ENCODE measurements at regions not wholly inside any gene's neighbourhood (a gene's known extent, or its start where the extent isn't known, plus 50 kb on each side); places are given as distances from the start of the nearest gene placed in this dataset.

DNA sequence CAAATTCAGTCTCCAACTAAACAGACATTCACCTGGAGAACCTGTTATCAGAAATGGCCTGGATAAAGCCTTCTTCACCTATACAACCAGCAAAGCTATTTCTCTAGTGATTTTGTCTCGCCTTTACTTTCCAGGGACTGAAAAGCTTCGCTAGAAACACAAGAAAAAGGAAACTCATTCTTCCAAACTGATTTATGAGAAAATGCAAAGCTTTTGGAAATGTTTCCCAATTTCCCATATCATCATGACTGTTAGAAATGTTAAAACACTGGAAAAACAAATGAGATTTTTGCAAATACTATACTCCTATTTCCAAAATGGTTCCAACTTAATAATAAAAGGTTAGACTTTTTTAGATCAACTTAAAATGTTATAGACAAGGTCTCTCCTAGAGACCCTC, 218.7 kb downstream of the PAX3 start:
- Histone ChIP-seq H3K27ac (ENCODE audit: low read depth in 1 of 2, low read length in 2 of 2) (no peak overlapping the region), H3K4me3 (ENCODE audit: low read length in 2 of 2) (no peak overlapping the region), H3K27me3 (ENCODE audit: control insufficient read depth in 1 of 2, insufficient read depth in 2 of 2, low read length in 1 of 2) (no peaks in the 10 kb centered on the region), H3K9me3 (ENCODE audit: control insufficient read depth, low read length) (no peaks in the 10 kb centered on the region), H3K36me3 (ENCODE audit: control insufficient read depth in 1 of 2, insufficient read depth in 2 of 2, low read length in 1 of 2) (no peaks in the 10 kb centered on the region), H3K4me1 (ENCODE audit: control insufficient read depth in 1 of 2, insufficient read depth in 2 of 2, low read length in 2 of 2) (no peaks in the 10 kb centered on the region)
- ATAC-seq (ENCODE audit: low FRiP score) (no peak), DNase-seq (no peak)
- WGBS, 2 donors, result 65 to 78% methylated on average over 2 of the region's 2 CpGs
- intact Hi-C loops (cut with DNase I), result no loop called here

DNA sequence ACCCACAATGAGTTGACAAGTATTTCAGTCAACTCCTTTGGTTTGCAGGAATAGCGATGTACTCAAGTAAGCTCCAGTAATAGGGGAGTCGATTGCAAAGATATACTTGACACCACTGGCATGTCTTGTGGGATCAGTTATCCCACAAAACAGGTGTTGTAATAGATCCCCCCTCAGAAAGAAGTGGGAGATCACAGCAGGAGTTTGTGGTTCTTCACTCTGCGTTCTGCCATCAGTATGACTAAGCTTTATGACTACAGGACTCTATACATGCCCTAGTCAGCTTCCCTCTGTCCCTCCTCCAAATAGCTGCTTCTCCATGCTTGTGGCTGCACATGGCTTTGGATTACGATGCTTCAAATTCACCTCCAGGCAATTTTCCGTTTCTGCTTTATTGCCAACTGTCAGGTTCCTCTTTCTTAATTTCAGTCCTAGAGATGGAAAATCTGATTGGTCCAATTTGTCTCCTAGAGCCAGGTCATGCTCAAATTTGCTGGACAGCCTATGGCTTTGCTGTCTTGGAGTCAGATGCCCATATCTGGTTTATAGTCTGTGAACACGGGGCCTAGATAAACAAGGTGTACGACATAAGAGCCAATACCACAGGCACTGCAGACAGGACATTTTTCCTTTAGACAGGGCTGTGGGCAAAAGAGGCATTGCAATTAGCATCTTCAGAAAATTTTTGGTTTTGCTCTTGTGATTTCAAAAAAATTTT, 221.7 kb downstream of the PAX3 start:
- 71 to 80% methylated on average over 7 of the region's 7 CpGs for WGBS, 2 donors
- Histone ChIP-seq H3K9me3 (ENCODE audit: control insufficient read depth, low read length) (peaks cover 1% of the 10 kb centered on the region), H3K36me3 (ENCODE audit: control insufficient read depth in 1 of 2, insufficient read depth in 2 of 2, low read length in 1 of 2) (no peaks in the 10 kb centered on the region), H3K4me3 (ENCODE audit: low read length in 2 of 2) (no peak overlapping the region), H3K4me1 (ENCODE audit: control insufficient read depth in 1 of 2, insufficient read depth in 2 of 2, low read length in 2 of 2) (no peaks in the 10 kb centered on the region), H3K27me3 (ENCODE audit: control insufficient read depth in 1 of 2, insufficient read depth in 2 of 2, low read length in 1 of 2) (peaks cover 0 to 1% of the 10 kb centered on the region in 2 donors), H3K27ac (ENCODE audit: low read depth in 1 of 2, low read length in 2 of 2) (no peak overlapping the region)
- DNase-seq (no peak), ATAC-seq (ENCODE audit: low FRiP score) (no peak)
- intact Hi-C loops (cut with DNase I), result no loop called here

GRCh38 chr2:222074674-222075073, 224.1 kb downstream of the PAX3 start:
- DNase-seq (no peak), ATAC-seq (ENCODE audit: low FRiP score) (no peak)
- Histone ChIP-seq H3K27ac (ENCODE audit: low read depth in 1 of 2, low read length in 2 of 2) (no peak overlapping the region), H3K4me3 (ENCODE audit: low read length in 2 of 2) (no peak overlapping the region), H3K9me3 (ENCODE audit: control insufficient read depth, low read length) (peaks cover 2% of the 10 kb centered on the region), H3K27me3 (ENCODE audit: control insufficient read depth in 1 of 2, insufficient read depth in 2 of 2, low read length in 1 of 2) (peaks cover 0 to 4% of the 10 kb centered on the region in 2 donors), H3K4me1 (ENCODE audit: control insufficient read depth in 1 of 2, insufficient read depth in 2 of 2, low read length in 2 of 2) (no peaks in the 10 kb centered on the region), H3K36me3 (ENCODE audit: control insufficient read depth in 1 of 2, insufficient read depth in 2 of 2, low read length in 1 of 2) (no peaks in the 10 kb centered on the region)
- intact Hi-C loops (cut with DNase I), result no loop called here
- WGBS, 2 donors, result 24 to 33% methylated on average over 2 of the region's 2 CpGs

- H3K4me3 ChIP-seq (ENCODE audit: low read length in 2 of 2), result no peak overlapping the region
- no peak for DNase-seq
- no peak overlapping the region for H3K27ac ChIP-seq (ENCODE audit: low read depth in 1 of 2, low read length in 2 of 2)
- intact Hi-C loops (cut with DNase I), result no loop called here
- peaks cover 2% of the 10 kb centered on the region for H3K9me3 ChIP-seq (ENCODE audit: control insufficient read depth, low read length)
- 95 to 96% methylated on average over 2 of the region's 2 CpGs for WGBS, 2 donors
- no peak for ATAC-seq (ENCODE audit: low FRiP score)
- no peaks in the 10 kb centered on the region for H3K36me3 ChIP-seq (ENCODE audit: control insufficient read depth in 1 of 2, insufficient read depth in 2 of 2, low read length in 1 of 2)
- no peaks in the 10 kb centered on the region for H3K4me1 ChIP-seq (ENCODE audit: control insufficient read depth in 1 of 2, insufficient read depth in 2 of 2, low read length in 2 of 2)
- peaks cover 0 to 4% of the 10 kb centered on the region in 2 donors for H3K27me3 ChIP-seq (ENCODE audit: control insufficient read depth in 1 of 2, insufficient read depth in 2 of 2, low read length in 1 of 2)
These were observed 226.9 kb downstream of the PAX3 start for GRCh38 chr2:222071911-222072310.

DNA sequence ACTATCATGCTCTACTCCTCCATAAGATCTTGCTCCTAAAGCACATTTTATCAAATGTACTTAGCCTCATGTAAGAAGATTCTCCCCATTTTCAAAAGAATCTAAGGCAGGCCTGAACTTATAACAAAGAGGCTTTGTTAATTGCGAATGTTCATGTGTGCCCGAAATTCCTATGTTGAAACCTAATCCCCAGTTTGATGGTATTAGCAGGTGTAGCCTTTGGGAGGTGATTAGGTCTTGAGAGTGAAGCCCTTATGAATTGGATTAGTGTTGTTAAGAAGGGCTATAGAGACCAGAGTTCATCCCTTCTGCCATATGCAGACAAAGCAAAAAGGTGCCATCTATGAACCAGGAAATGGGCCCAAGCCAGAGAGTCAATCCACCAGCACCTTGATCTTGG, 234.5 kb downstream of the PAX3 start:
- no peaks in the 10 kb centered on the region for H3K27me3 ChIP-seq (ENCODE audit: control insufficient read depth in 1 of 2, insufficient read depth in 2 of 2, low read length in 1 of 2)
- H3K4me1 ChIP-seq (ENCODE audit: control insufficient read depth in 1 of 2, insufficient read depth in 2 of 2, low read length in 2 of 2), result no peaks in the 10 kb centered on the region
- H3K36me3 ChIP-seq (ENCODE audit: control insufficient read depth in 1 of 2, insufficient read depth in 2 of 2, low read length in 1 of 2), result no peaks in the 10 kb centered on the region
- 90 to 94% methylated on average over 2 of the region's 2 CpGs for WGBS, 2 donors
- H3K27ac ChIP-seq (ENCODE audit: low read depth in 1 of 2, low read length in 2 of 2), result no peak overlapping the region
- H3K9me3 ChIP-seq (ENCODE audit: control insufficient read depth, low read length), result peaks cover 2% of the 10 kb centered on the region
- intact Hi-C loops (cut with DNase I), result no loop called here
- no peak for ATAC-seq (ENCODE audit: low FRiP score)
- no peak for DNase-seq
- no peak overlapping the region for H3K4me3 ChIP-seq (ENCODE audit: low read length in 2 of 2)

GRCh38 chr2:222058819-222059445, 239.9 kb downstream of the PAX3 start:
- ATAC-seq (ENCODE audit: low FRiP score) (no peak), DNase-seq (no peak)
- no peak overlapping the region for H3K27ac ChIP-seq (ENCODE audit: low read depth in 1 of 2, low read length in 2 of 2)
- H3K4me3 ChIP-seq (ENCODE audit: low read length in 2 of 2), result no peak overlapping the region
- H3K27me3 ChIP-seq (ENCODE audit: control insufficient read depth in 1 of 2, insufficient read depth in 2 of 2, low read length in 1 of 2), result no peaks in the 10 kb centered on the region
- intact Hi-C loops (cut with DNase I), result loop anchor here in 1 of 2 donors (5.0 kb wide), 1 partner anchor 553 kb away; no protein-coding TSS in a partner anchor
- H3K36me3 ChIP-seq (ENCODE audit: control insufficient read depth in 1 of 2, insufficient read depth in 2 of 2, low read length in 1 of 2), result no peaks in the 10 kb centered on the region
- 40 to 50% methylated on average over 2 of the region's 2 CpGs for WGBS, 2 donors
- H3K4me1 ChIP-seq (ENCODE audit: control insufficient read depth in 1 of 2, insufficient read depth in 2 of 2, low read length in 2 of 2), result no peaks in the 10 kb centered on the region
- H3K9me3 ChIP-seq (ENCODE audit: control insufficient read depth, low read length), result peaks cover 2% of the 10 kb centered on the region

- DNase-seq (no peak), ATAC-seq (ENCODE audit: low FRiP score) (peak; percentile 76)
- Histone ChIP-seq H3K4me3 (ENCODE audit: low read length in 2 of 2) (no peak overlapping the region), H3K9me3 (ENCODE audit: control insufficient read depth, low read length) (peaks cover 2% of the 10 kb centered on the region), H3K36me3 (ENCODE audit: control insufficient read depth in 1 of 2, insufficient read depth in 2 of 2, low read length in 1 of 2) (no peaks in the 10 kb centered on the region), H3K27ac (ENCODE audit: low read depth in 1 of 2, low read length in 2 of 2) (no peak overlapping the region), H3K27me3 (ENCODE audit: control insufficient read depth in 1 of 2, insufficient read depth in 2 of 2, low read length in 1 of 2) (no peaks in the 10 kb centered on the region), H3K4me1 (ENCODE audit: control insufficient read depth in 1 of 2, insufficient read depth in 2 of 2, low read length in 2 of 2) (no peaks in the 10 kb centered on the region)
- intact Hi-C loops (cut with DNase I), result loop anchor here in 1 of 2 donors (5.0 kb wide), 1 partner anchor 555 kb away; no protein-coding TSS in a partner anchor
- 13 to 14% methylated on average over 6 of the region's 6 CpGs for WGBS, 2 donors
These were observed 241.3 kb downstream of the PAX3 start for GRCh38 chr2:222057347-222058073.

GRCh38 chr2:222055328-222055727, 243.5 kb downstream of the PAX3 start:
- Histone ChIP-seq H3K4me1 (ENCODE audit: control insufficient read depth in 1 of 2, insufficient read depth in 2 of 2, low read length in 2 of 2) (no peaks in the 10 kb centered on the region), H3K27ac (ENCODE audit: low read depth in 1 of 2, low read length in 2 of 2) (no peak overlapping the region), H3K9me3 (ENCODE audit: control insufficient read depth, low read length) (peaks cover 2% of the 10 kb centered on the region), H3K36me3 (ENCODE audit: control insufficient read depth in 1 of 2, insufficient read depth in 2 of 2, low read length in 1 of 2) (no peaks in the 10 kb centered on the region), H3K4me3 (ENCODE audit: low read length in 2 of 2) (no peak overlapping the region), H3K27me3 (ENCODE audit: control insufficient read depth in 1 of 2, insufficient read depth in 2 of 2, low read length in 1 of 2) (no peaks in the 10 kb centered on the region)
- DNase-seq, result no peak
- no peak for ATAC-seq (ENCODE audit: low FRiP score)
- WGBS, 2 donors, result 14 to 17% methylated on average over 4 of the region's 4 CpGs
- intact Hi-C loops (cut with DNase I), result loop anchor here in 1 of 2 donors (5.0 kb wide), 1 partner anchor 557 kb away; no protein-coding TSS in a partner anchor
